Heart right ventricle (tissue), 16 donors: ENCODE measurements at regions not wholly inside any gene's neighbourhood (a gene's known extent, or its start where the extent isn't known, plus 50 kb on each side); places are given as distances from the start of the nearest gene placed in this dataset.

Source experiments
- ATAC-seq, 8 donors: fragments of 200-7000 bp; cut with Tn5 transposase; one replicate each; pipeline ENCODE4 v1.9.1; 2020; ENCODE audit warnings: mild to moderate bottlenecking in 8 of 8, moderate library complexity in 8 of 8, moderate number of reproducible peaks in 1 of 8
- DNase-seq, 2 donors: peaks; one replicate each; pipeline ENCODE4 v3.0.0-alpha.2; 2020
- H3K27ac ChIP-seq, 10 donors: fragments of 200-600 bp; sonication (generic) in 2 of 10; one replicate each; pipeline versions ENCODE4 v1.5.0 to v1.8.0; 2020 to 2022; ENCODE audit warnings: mild to moderate bottlenecking in 3 of 10
- H3K27me3 ChIP-seq, 7 donors: fragments of 200-600 bp; one replicate each; pipeline ENCODE4 v1.8.0; 2021 to 2022; ENCODE audit warnings: mild to moderate bottlenecking in 2 of 7
- H3K36me3 ChIP-seq, 9 donors: fragments of 200-600 bp; sonication (generic) in 1 of 9; one replicate each; pipeline versions ENCODE4 v1.5.0 to v1.8.0; 2020 to 2022; ENCODE audit warnings: mild to moderate bottlenecking in 2 of 9
- H3K4me1 ChIP-seq, 9 donors: fragments of 200-600 bp; sonication (generic) in 1 of 9; one replicate each; pipeline versions ENCODE4 v1.5.0 to v1.8.0; 2020 to 2022; ENCODE audit warnings: mild to moderate bottlenecking in 4 of 9
- H3K4me3 ChIP-seq, 10 donors: fragments of 200-600 bp; sonication (generic) in 2 of 10; one replicate each; pipeline versions ENCODE4 v1.5.0 to v1.8.0; 2020 to 2022; ENCODE audit warnings: mild to moderate bottlenecking in 7 of 10, moderate library complexity in 2 of 10
- H3K9me3 ChIP-seq, 11 donors: fragments of 200-600 bp in 10 of 11; sonication (generic) in 2 of 11; one replicate each; pipeline versions ENCODE4 v1.5.0 to v1.8.0; 2013 to 2022; ENCODE audit warnings: mild to moderate bottlenecking in 2 of 11, control low read depth in 1 of 11, moderate library complexity in 1 of 11
- WGBS, 2 donors: extraction: QIAGEN DNeasy Blood & Tissue Kit; methylation state at CpG; one replicate each; pipeline ENCODE4 v1.1.7; 2013; ENCODE audit warnings: inconsistent platforms in 1 of 2; 5-methylcytosine and 5-hydroxymethylcytosine counted together
- intact Hi-C, 10 donors: fragments of 100-400 bp; cut with DNase I; formaldehyde crosslinking; loops; one replicate each; pipeline versions ENCODE4 v1.11.1 to v1.14.2; 2022
- TF ChIP-seq, protein P1 (sequence below), 9 donors: fragments of 200-600 bp; sonication (generic) in 2 of 9; IDR thresholded peaks; one replicate each; pipeline versions ENCODE4 v1.5.0 to v1.8.0; 2021 to 2022; ENCODE audit warnings: antibody characterized with exemption in 9 of 9, mild to moderate bottlenecking in 5 of 9, moderate library complexity in 1 of 9
- donor health status: Arrhythmogenic right ventricular cardiomyopathy.
- donor health status: ischemic (EF 13 %, LVEDD 7.1; RV severe dilation, severe dysfunction).
- donor health status: healthy with polysubstance abuse.
- donor health status: DM: no; HTN: yes; CAD: no.
- donor health status: DM: no; HTN: no; CAD: no.
- donor health status: ischemic (EF 25% LVEDD 6.9; RV normal size, moderate dysfunction).
- donor health status: ischemic (EF 25% LVEDD 5.7; RV mildly dilated, moderate dysfunction).
- donor health status: healthy.
- donor health status: DM: yes; HTN: yes; CAD: no.
- donor health status: Ischemic cardiomyopathy.
- donor health status: ischemic (EF 35%, LVEDD 5.7; RV mildly dilated, moderate dysfunction).
- donor health status: nonischemic (EF 11% LVEDD 7.7; RV severe dilation, severe dysfunction).
- donor health status: DM: yes; HTN: yes; CAD: no.
- donor health status: PGD.
- donor health status: ischemic (EF 29% LVEDD 5.4; RV normal size, mild dysfunction).
- donor health status: nonischemic (EF 23%, LVEDD 6.1; RV moderate dilation, normal function).

DNA sequence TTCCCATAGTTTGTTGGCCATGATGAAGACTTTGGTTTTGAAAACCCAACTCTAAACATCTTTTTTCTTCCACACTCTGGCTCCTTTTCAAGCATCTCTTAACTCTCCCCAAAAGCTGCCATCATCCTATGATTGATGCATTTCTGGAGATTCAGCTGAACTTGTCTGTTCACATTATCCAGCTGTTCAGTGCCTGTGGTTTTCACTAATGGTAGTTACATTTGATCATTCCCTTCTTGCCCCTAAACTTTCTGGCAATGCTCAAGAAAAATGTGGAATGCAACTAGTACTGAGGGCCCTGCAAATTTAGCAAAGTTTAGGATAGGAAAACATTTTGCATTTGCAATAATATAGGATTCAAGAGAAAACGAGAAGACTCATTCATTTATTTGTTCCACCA lies 267.5 kb downstream of the ENC1 start:
- H3K27ac ChIP-seq, result no peak overlapping the region

DNA sequence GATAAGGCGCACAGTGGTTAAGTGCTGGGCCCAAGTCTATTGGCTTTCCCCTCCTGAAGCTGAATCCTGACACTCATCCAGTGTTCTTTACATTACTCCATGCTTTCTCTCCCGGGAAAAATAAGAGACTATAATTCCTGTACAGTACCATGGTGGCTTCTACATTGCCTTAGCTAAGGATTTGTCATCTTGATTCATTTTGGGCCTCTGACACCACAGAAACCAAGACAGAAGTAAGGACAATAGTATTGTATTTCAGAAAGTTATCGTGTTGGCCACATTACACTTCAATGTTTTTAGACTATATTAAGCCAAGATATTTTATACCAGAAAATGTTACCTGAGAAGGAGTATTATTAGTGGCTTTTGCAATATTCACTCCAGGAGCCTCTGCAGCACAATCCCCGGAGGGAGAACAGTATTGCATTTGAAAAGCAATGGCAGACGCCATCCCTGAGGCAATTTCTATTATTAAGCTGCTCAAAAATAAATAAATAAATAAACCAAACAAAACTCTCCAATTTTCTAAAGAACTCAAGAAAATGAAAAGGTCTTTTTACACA lies 267.9 kb downstream of the ENC1 start:
- intact Hi-C loops, result no loop called here
- TF ChIP-seq, protein P1, sequence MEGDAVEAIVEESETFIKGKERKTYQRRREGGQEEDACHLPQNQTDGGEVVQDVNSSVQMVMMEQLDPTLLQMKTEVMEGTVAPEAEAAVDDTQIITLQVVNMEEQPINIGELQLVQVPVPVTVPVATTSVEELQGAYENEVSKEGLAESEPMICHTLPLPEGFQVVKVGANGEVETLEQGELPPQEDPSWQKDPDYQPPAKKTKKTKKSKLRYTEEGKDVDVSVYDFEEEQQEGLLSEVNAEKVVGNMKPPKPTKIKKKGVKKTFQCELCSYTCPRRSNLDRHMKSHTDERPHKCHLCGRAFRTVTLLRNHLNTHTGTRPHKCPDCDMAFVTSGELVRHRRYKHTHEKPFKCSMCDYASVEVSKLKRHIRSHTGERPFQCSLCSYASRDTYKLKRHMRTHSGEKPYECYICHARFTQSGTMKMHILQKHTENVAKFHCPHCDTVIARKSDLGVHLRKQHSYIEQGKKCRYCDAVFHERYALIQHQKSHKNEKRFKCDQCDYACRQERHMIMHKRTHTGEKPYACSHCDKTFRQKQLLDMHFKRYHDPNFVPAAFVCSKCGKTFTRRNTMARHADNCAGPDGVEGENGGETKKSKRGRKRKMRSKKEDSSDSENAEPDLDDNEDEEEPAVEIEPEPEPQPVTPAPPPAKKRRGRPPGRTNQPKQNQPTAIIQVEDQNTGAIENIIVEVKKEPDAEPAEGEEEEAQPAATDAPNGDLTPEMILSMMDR (IDR thresholded peaks at IDR 0.05), result no peak
- no peak for ATAC-seq
- 89 to 93% methylated on average over 5 of the region's 5 CpGs for WGBS, 2 donors
- H3K27ac ChIP-seq, result no peak overlapping the region
- no peak for DNase-seq
- H3K36me3 ChIP-seq, result no peaks in the 10 kb centered on the region
- no peaks in the 10 kb centered on the region for H3K27me3 ChIP-seq
- H3K9me3 ChIP-seq, result peaks cover 0 to 7% (median 0%) of the 10 kb centered on the region in 11 donors
- H3K4me3 ChIP-seq, result no peak overlapping the region
- H3K4me1 ChIP-seq, result peaks cover 0 to 27% (median 8%) of the 10 kb centered on the region in 9 donors

More for the DNA sequence above, 267.5 kb downstream of the ENC1 start:
- no peak for ATAC-seq
- DNase-seq, result no peak
- peaks cover 0 to 32% (median 12%) of the 10 kb centered on the region in 9 donors for H3K4me1 ChIP-seq
- no peaks in the 10 kb centered on the region for H3K36me3 ChIP-seq
- H3K9me3 ChIP-seq, result peaks cover 0 to 7% (median 0%) of the 10 kb centered on the region in 11 donors
- no peak overlapping the region for H3K4me3 ChIP-seq
- 79 to 81% methylated on average over 1 of the region's 1 CpG for WGBS, 2 donors
- TF ChIP-seq, protein P1 (IDR thresholded peaks at IDR 0.05), result no peak
- H3K27me3 ChIP-seq, result no peaks in the 10 kb centered on the region
- intact Hi-C loops, result no loop called here

DNA sequence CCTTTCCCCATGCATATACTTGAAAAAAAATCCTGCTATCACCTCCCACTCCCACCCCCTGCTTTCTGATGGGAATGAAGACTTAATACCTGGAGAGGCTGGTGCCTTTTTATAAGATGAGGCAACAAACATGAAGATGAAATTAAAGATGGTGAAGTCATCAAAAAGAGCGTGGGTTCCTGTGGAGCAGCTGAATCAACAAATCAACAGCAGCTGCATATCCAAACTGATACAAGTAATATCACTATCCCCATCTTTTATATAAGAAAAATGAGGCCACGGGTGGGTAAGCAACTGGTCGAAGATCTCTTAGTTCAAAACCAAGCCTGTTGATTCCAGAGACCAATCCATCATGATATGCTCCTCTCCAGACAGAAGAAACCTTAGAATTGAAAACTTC lies 268.5 kb downstream of the ENC1 start:
- WGBS, 2 donors, result 76 to 77% methylated on average over 3 of the region's 3 CpGs
- no peak for DNase-seq
- Histone ChIP-seq H3K4me1 (peaks cover 0 to 24% (median 7%) of the 10 kb centered on the region in 9 donors), H3K4me3 (no peak overlapping the region), H3K27me3 (no peaks in the 10 kb centered on the region), H3K27ac (no peak overlapping the region), H3K9me3 (peaks cover 0 to 7% (median 0%) of the 10 kb centered on the region in 11 donors), H3K36me3 (no peaks in the 10 kb centered on the region)
- no peak for ATAC-seq
- intact Hi-C loops, result no loop called here
- TF ChIP-seq, protein P1 (IDR thresholded peaks at IDR 0.05), result no peak

DNA sequence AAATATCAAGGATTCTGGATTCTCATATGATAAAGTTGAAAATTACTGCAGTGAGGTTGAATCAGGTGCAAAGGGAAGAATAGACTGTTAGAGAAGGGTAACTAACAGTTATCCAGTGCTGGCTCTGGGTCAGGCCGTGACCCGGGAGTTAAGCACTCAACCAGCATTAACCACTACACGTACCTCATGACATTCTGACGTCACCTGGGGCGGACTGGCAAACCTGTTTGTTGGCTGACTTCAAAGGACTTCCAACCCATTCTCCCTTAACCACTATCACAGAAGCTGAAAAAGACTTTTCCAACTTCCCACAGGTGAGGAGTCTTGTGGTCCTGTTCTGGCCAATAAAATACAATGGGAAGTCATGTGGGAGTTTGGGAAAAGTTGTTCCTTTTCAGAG lies 268.9 kb downstream of the ENC1 start:
- no peak overlapping the region for H3K27ac ChIP-seq
- DNase-seq, result no peak
- no peaks in the 10 kb centered on the region for H3K27me3 ChIP-seq
- no peak overlapping the region for H3K4me3 ChIP-seq
- 89 to 99% methylated on average over 5 of the region's 5 CpGs for WGBS, 2 donors
- no peaks in the 10 kb centered on the region for H3K36me3 ChIP-seq
- TF ChIP-seq, protein P1 (IDR thresholded peaks at IDR 0.05), result no peak
- H3K4me1 ChIP-seq, result peaks cover 0 to 23% (median 7%) of the 10 kb centered on the region in 9 donors
- no peak for ATAC-seq
- intact Hi-C loops, result no loop called here
- peaks cover 0 to 7% (median 0%) of the 10 kb centered on the region in 11 donors for H3K9me3 ChIP-seq
